NB4 (cell line): ENCODE measurements at regions not wholly inside any gene's neighbourhood (a gene's known extent, or its start where the extent isn't known, plus 50 kb on each side); places are given as distances from the start of the nearest gene placed in this dataset.
"Not testable (repeated sequence)": the region's sequence is repeated elsewhere in the genome, so short reads cannot be mapped to it uniquely, and the experiment has no call there.

ENCODE experiments used
- DNase-seq: peaks from one replicate; pipeline ENCODE4 v3.0.0; 2010; ENCODE audit warnings: low read depth
- H3K4me3 ChIP-seq: one replicate; pipeline ENCODE4 v1.5.1; 2011; ENCODE audit warnings: mild to moderate bottlenecking, low read depth, low read length, moderate library complexity
- CTCF ChIP-seq: IDR thresholded peaks from one replicate; pipeline ENCODE4 v1.5.1; 2012; ENCODE audit warnings: low read depth, low read length
- MAX ChIP-seq: IDR thresholded peaks from 2 replicates; pipeline ENCODE4 v1.6.1; 2011; ENCODE audit warnings: low read depth, low read length
- MYC ChIP-seq: IDR thresholded peaks from 2 replicates; pipeline ENCODE4 v1.6.1; 2011; ENCODE audit warnings: low read depth, low read length
- POLR2A ChIP-seq: IDR thresholded peaks from 2 replicates; pipeline ENCODE4 v1.6.1; 2011; ENCODE audit warnings: mild to moderate bottlenecking; ENCODE audit not compliant: insufficient read length; ENCODE audit errors: extremely low read depth

DNA sequence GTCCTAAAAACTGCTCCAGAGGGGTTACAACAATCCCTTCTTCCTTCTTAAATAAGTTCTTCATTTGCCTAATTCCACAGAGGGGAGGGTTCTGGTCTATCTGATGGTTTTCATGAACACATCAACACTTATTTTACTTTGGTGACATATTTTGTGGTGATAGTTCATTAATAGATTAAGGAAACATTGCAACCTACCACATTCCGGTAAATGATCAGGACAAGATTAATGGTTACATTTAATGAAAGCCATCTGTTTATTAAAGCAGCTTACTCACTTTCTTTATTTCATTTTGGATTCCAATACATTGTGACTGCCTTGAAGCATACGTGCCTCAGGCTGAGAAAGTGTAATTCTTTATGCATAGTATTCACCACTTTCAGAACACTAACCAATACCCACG is 101.0 kb downstream of the SKIDA1 start:
- H3K4me3 ChIP-seq: no peak overlapping the region
- DNase-seq: no peak
- TF ChIP-seq MAX (no peak), CTCF (no peak), MYC (no peak), POLR2A (no peak)

GRCh38 chr10:21423850-21424249 is 101.6 kb downstream of the SKIDA1 start:
- no peak overlapping the region for H3K4me3 ChIP-seq
- TF ChIP-seq MYC (no peak), POLR2A (no peak), MAX (no peak), CTCF (no peak)
- DNase-seq: no peak

GRCh38 chr10:21423338-21423737 is 102.1 kb downstream of the SKIDA1 start:
- DNase-seq: no peak
- H3K4me3 ChIP-seq: no peak overlapping the region
- TF ChIP-seq MAX (no peak), POLR2A (no peak), MYC (no peak), CTCF (no peak)

GRCh38 chr10:21421794-21422193 is 103.7 kb downstream of the SKIDA1 start:
- DNase-seq: no peak
- H3K4me3 ChIP-seq: no peak overlapping the region
- TF ChIP-seq CTCF (no peak), POLR2A (no peak), MAX (no peak), MYC (no peak)

DNA sequence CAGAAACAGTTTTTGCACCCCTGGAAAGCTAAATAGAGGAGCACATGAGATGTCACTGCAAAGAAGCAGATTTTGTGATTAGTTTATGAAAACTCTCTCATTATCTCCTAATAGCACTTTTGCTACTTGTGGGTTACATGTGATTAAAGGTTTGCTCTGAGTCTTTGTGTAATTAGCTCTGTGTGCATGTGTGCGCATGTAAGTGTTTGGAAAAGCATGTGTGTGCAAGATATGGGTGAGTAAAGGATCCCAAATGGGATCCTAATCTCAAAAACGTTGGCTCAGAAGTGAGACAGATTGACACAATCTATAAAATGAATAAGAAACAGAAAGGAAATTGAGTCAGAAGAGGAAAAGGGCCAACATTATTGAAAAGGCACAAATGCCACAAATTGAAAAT is 104.5 kb downstream of the SKIDA1 start:
- no peak for DNase-seq
- H3K4me3 ChIP-seq: no peak overlapping the region
- TF ChIP-seq CTCF (no peak), MYC (no peak), POLR2A (no peak), MAX (no peak)

- H3K4me3 ChIP-seq, DNase-seq: not testable (repeated sequence)
Observed at GRCh38 chr10:21418981-21419576, 106.4 kb downstream of the SKIDA1 start.
